ENCODE measurements at regions not wholly inside any gene's neighbourhood (a gene's known extent, or its start where the extent isn't known, plus 50 kb on each side); places are given as distances from the start of the nearest gene placed in this dataset.

DNA sequence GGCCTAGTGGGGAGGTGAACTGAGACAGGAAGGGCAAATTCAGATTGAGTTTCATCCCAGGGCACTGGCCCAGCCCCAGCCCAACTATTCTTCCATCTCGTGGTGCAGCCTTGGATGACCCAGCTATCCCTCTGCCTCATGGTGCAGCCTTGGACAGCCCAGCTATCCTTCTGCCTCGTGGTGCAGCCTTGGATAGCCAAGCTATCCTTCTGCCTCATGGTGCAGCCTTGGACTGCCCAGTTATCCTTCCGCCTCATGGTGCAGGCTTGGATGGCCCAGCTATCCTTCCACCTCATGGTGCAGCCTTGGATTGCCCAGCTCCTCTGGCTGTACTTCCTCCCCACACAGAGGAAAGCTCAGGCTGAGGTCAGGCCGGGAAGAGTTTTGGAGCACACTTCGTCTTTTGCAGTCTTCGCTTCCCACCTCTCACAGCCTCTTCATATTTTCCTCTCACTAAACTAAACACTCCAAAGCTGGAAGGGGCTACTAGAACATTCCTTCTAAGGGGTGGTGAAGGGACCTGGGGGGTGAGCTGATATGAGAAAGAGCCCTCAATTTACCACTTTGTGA lies 69.8 kb upstream of the TTC34 start:
- no peak for TF ChIP-seq POLR2AphosphoS5 (IDR thresholded peaks at IDR 0.05)
- TF ChIP-seq, protein P1, sequence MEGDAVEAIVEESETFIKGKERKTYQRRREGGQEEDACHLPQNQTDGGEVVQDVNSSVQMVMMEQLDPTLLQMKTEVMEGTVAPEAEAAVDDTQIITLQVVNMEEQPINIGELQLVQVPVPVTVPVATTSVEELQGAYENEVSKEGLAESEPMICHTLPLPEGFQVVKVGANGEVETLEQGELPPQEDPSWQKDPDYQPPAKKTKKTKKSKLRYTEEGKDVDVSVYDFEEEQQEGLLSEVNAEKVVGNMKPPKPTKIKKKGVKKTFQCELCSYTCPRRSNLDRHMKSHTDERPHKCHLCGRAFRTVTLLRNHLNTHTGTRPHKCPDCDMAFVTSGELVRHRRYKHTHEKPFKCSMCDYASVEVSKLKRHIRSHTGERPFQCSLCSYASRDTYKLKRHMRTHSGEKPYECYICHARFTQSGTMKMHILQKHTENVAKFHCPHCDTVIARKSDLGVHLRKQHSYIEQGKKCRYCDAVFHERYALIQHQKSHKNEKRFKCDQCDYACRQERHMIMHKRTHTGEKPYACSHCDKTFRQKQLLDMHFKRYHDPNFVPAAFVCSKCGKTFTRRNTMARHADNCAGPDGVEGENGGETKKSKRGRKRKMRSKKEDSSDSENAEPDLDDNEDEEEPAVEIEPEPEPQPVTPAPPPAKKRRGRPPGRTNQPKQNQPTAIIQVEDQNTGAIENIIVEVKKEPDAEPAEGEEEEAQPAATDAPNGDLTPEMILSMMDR (IDR thresholded peaks at IDR 0.05) = no peak
- no peak for TF ChIP-seq POLR2A (IDR thresholded peaks at IDR 0.05)
- no peak for TF ChIP-seq EP300 (IDR thresholded peaks at IDR 0.05)

All from upper lobe of left lung (tissue), 4 donors.